ENCODE measurements at regions not wholly inside any gene's neighbourhood (a gene's known extent, or its start where the extent isn't known, plus 50 kb on each side); places are given as distances from the start of the nearest gene placed in this dataset.
"Not testable (repeated sequence)": the region's sequence is repeated elsewhere in the genome, so short reads cannot be mapped to it uniquely, and the experiment has no call there.

GRCh38 chr6:147651-148050 lies 144.6 kb upstream of the DUSP22 start:
- not testable (repeated sequence) for DNase-seq (ENCODE audit: low read depth in 2 of 2, low spot score in 1 of 2)

DNA sequence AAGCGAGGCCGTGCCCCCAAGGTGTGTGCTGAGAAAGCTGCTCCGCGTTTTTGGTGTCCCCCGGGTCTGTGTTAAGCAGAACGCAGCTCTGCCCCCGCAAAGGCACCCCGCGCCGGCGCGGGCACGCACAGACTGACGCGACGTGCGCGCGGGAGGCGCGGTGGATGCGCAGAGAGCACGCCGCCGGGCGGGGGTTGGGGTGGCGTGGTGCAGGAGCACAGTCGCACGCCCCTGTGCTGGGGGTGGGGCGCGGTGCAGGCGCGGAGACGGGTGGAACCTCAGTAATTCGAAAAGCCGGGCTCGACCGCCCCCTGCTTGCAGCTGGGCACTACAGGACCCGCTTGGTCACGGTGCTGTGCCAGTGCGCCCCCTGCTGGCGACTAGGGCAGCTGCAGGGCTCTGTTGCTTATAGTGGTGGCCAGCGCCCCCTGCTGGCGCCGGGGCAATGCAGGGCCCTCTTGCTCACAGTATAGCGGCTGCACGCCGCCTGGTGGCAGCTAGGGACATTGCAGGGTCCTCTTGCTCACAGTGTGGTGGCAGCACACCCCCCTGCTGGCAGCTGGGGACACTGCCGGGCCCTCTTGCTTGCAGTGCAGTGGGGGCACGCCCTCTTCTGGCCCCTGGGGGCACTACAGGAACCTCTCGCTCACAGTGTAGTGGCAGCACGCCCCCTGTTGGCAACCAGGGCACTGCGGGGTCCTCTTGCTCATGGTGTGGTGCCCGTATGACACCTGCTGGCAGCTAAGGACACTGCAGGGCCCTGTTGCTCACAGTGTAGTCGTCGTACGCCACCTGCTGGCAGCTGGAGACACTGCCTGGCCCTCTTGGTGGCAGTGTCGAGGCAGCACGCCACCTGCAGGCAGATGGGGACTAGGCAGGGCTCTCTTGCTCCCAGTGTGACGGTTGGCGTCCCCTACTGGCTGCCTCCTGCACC lies 144.0 kb upstream of the DUSP22 start:
- peak; percentile 18 to 20 for DNase-seq (ENCODE audit: low read depth in 2 of 2, low spot score in 1 of 2)

DNA sequence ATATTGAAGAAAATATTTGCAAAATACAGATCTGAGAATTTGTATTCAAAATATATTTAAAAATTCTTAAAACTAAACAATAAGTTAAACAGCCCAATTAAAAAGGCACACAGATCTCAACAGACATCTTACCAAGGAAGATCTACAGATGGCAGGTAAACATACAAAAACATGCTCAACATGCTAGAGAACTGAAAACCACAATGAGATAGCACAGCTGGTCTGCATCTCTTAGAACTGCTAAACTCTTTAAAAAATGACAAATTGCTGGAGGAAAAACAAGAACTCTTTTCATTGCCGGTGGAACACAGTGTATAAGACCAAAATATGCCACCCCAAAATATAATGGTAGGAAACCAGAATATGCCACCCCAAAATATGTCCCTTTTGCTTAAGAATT lies 142.1 kb upstream of the DUSP22 start:
- DNase-seq (ENCODE audit: low read depth in 2 of 2, low spot score in 1 of 2): not testable (repeated sequence)

- DNase-seq (ENCODE audit: low read depth in 2 of 2, low spot score in 1 of 2): not testable (repeated sequence)
Observed at GRCh38 chr6:152436-152835, 139.9 kb upstream of the DUSP22 start.

- not testable (repeated sequence) for DNase-seq (ENCODE audit: low read depth in 2 of 2, low spot score in 1 of 2)
Observed at GRCh38 chr6:153026-153425, 139.3 kb upstream of the DUSP22 start.

DNA sequence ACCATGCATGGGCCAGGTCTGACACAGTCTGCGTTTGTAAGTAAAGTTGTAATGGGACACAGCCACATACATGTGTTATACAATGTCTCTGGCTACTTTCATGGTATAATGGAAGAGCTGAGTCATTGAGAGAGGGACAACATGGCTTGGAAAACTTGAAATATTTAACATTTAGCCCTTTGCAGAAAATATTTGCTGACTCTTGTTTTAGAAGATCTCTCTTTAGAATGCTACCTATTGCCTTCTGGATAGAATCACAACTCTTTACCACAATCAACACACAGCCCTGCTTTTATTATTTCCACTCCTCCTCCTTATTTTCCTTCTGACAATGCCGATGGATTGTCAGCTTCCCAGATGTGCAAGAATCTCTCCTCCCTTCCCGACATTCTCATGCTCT lies 138.4 kb upstream of the DUSP22 start:
- not testable (repeated sequence) for DNase-seq (ENCODE audit: low read depth in 2 of 2, low spot score in 1 of 2)

DNA sequence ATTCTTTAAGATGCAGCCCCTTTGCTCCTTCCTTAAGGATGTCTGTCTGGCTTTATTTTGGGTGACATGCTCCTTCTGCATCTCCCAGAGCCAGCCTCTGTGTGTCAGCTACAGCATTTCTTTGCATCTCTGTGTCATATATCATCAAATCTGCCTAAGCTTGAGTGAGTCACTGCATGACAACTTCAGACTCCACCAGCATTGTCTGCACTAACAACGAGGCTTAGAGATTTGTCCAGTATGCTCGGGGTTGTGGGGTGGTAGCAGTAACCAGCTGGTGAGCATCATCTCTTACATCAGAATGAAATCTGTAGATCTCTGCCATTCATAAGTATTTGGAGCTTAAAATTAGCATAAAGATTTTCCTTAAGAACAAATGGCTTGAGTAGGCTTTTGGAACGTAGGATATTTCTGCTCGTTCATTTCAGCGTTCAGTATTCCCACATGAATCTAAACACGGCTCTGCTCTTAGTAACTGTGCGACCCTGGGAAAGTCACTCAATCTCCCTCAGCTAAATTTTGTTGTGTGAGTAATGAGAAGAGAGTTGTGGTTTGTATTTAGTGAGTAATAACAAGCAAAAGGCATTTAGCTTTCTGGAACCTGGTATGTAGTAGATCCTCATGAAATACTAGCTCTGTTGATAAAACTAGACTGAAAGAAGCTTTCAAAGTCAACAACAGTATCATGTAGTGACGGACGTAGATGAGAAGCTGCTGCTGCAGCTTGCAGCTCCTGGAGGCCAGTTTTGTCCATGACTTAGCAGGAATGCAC lies 137.8 kb upstream of the DUSP22 start:
- DNase-seq (ENCODE audit: low read depth in 2 of 2, low spot score in 1 of 2): not testable (repeated sequence)

DNA sequence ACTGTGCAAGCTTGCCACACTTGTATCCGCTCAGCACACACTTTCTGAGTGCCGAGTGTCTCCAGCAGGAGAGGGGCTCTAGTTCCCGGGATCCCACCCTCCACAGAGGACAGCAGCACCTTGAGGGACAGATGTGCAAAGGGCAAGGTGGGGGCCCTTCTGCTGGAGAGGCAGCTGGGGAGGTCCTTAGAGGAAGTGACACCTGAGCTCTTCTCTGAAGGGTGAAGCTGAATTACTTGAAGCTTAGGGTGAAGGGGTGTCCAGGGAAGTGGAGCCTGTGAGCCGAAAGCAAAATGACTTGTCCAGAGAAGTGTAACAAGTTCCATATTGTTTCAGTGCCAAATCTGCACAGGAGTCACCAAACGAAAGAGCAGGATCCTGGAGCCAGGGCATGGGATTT lies 136.3 kb upstream of the DUSP22 start:
- no peak for DNase-seq (ENCODE audit: low read depth in 2 of 2, low spot score in 1 of 2)

- not testable (repeated sequence) for DNase-seq (ENCODE audit: low read depth in 2 of 2, low spot score in 1 of 2)
Observed at GRCh38 chr6:156441-157140, 135.7 kb upstream of the DUSP22 start.

DNA sequence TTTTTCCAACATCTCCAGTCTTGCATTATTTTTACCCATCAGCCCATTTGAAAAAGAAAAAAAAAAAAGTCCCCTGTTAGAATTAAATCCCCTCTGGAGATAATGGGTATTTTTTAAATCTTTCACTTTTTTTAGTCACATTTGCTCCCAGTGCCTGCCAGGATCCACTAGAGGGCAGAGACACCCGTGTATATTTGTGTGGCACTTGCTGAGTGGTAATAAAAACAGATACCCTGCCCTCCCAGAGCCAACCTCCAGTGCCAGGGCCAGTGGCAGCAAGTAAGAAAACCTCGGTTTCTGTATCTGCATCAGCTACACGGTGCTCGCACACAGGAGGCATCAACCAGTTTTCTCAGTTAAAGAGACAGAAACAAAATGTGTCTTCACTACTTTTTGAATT lies 135.1 kb upstream of the DUSP22 start:
- DNase-seq (ENCODE audit: low read depth in 2 of 2, low spot score in 1 of 2): not testable (repeated sequence)

GRCh38 chr6:161657-162056 lies 130.6 kb upstream of the DUSP22 start:
- not testable (repeated sequence) for DNase-seq (ENCODE audit: low read depth in 2 of 2, low spot score in 1 of 2)

- DNase-seq (ENCODE audit: low read depth in 2 of 2, low spot score in 1 of 2): no peak
Observed at GRCh38 chr6:164720-165119, 127.6 kb upstream of the DUSP22 start.

DNA sequence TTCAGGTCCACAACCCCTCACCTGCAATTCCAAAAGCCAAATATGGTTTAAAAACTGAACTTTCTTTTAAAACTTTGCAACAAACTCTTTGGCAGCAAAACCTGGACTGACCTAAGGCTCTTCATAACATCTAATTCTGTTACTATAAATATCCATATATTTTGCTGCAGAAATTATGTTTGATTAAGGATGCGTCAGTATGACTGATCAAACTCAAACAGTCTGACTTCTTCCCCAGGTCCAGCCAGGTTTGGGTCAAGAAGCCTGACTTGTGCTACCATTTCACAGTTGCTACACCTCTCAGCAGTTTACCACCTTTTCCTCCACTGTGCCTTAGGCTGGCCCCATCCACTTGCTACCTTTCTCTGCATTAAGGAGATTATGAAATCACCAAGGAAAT lies 127.0 kb upstream of the DUSP22 start:
- no peak for DNase-seq (ENCODE audit: low read depth in 2 of 2, low spot score in 1 of 2)

GRCh38 chr6:165906-166305 lies 126.4 kb upstream of the DUSP22 start:
- no peak for DNase-seq (ENCODE audit: low read depth in 2 of 2, low spot score in 1 of 2)

DNA sequence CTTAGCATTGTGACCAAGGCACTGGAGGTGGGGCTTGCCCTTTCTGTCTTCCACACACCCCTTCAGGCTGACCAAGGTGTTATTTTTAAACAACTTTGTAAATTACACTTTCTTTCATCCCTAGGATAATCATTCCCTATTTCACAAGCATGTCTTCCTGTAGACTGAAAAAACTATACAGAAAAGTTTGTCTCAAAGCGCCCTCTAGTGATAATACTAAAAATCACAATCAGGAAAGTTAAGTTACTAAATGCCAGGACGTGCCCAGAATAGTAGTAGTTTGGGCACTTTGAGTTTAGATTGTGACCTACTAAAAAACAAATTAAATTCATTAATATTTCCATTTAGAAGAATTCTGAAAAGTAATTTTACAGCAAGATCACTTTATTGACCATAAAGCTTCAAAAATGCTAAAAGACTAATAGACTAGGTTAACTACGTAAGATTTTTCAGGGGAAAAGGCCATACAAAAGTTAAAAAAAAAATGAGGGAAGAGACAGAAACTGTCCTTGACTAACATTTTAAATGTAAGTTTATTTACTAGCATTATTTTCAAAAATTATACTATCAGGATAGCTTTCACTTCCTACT lies 123.3 kb upstream of the DUSP22 start:
- DNase-seq (ENCODE audit: low read depth in 2 of 2, low spot score in 1 of 2): no peak

GRCh38 chr6:174036-174435 lies 118.3 kb upstream of the DUSP22 start:
- DNase-seq (ENCODE audit: low read depth in 2 of 2, low spot score in 1 of 2): no peak

DNA sequence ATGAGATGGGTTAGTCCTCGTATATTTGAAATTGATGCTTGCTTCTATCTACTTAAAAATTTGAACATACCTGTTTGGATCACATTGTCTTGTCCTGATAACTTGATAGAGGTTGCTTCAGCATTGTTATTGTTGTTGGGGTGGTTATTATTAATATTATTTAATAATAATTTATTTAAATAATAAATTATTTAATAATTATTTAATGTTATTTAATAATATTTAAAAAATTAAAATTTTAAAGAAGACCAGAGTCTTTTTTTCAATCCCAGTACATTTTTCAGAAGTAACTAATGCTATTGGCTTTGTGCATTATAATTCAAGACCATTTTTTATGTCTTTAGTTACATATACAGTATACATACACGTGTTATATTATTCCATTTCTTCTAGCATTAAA lies 116.6 kb upstream of the DUSP22 start:
- no peak for DNase-seq (ENCODE audit: low read depth in 2 of 2, low spot score in 1 of 2)

- no peak for DNase-seq (ENCODE audit: low read depth in 2 of 2, low spot score in 1 of 2)
Observed at GRCh38 chr6:176766-177165, 115.5 kb upstream of the DUSP22 start.

- no peak for DNase-seq (ENCODE audit: low read depth in 2 of 2, low spot score in 1 of 2)
Observed at GRCh38 chr6:178119-178518, 114.2 kb upstream of the DUSP22 start.

DNA sequence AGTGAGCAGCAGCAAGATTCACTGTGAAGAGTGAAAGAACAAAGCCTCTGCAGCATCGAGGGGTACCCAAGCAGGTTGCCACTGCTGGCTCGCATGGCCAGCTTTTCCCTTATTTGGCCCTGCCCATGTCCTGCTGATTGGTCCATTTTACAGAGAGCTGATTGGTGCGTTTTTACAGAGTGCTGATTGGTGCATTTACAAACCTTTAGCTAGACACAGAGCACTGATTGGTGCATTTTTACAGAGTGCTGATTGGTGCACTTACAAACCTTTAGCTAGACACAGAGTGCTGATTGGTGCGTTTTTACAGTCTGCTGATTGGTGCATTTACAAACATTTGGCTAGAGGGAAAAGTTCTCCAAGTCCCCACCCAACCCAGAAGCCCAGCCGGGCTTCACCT lies 113.4 kb upstream of the DUSP22 start:
- DNase-seq (ENCODE audit: low read depth in 2 of 2, low spot score in 1 of 2): not testable (repeated sequence)

DNA sequence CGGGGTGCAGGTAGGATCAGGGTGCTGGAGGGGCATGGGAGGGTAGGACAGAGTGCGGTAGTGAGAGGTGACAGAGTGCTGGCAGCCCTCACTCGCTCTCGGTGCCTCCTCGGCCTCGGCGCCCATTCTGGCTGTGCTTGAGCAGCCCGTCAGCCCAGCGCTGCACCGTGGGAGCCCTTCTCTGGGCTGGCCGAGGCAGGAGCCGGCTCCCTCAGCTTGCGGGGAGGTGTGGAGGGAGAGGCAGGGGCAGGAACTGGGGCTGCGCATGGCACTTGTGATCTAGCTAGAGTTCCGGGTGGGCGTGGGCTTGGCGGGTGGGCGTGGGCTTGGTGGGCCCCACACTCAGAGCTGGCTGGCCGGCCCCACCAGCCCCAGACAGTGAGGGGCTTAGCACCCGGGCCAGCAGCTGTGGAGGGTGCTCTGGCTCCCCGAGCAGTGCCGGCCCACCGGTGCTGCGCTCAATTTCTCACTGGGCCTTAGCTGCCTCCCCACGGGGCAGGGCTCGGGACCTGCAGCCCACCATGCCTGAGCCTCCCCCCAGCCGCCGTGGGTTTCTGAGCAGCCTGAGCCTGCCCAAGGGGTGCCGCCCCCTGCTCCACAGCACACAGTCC lies 112.8 kb upstream of the DUSP22 start:
- DNase-seq (ENCODE audit: low read depth in 2 of 2, low spot score in 1 of 2): no peak
